ENCODE measurements at regions not wholly inside any gene's neighbourhood (a gene's known extent, or its start where the extent isn't known, plus 50 kb on each side); places are given as distances from the start of the nearest gene placed in this dataset.

GRCh38 chr2:38462121-38462661, 85.1 kb upstream of the ATL2 start:
- Histone ChIP-seq H3K27me3 (ENCODE audit: control insufficient read depth, low read length) (no peaks in the 10 kb centered on the region), H4K20me1 (ENCODE audit: control insufficient read depth, insufficient read depth, low read depth, low read length) (no peaks in the 10 kb centered on the region), H3K4me1 (ENCODE audit: control insufficient read depth, low read length) (peaks cover 6% of the 10 kb centered on the region), H3K79me2 (ENCODE audit: control insufficient read depth, low read length) (no peaks in the 10 kb centered on the region), H3K4me3 (ENCODE audit: low read length) (no peak overlapping the region), H3K9me3 (ENCODE audit: control insufficient read depth, insufficient read depth, low read length) (no peaks in the 10 kb centered on the region), H3F3A (ENCODE audit: control insufficient read depth, insufficient read depth) (no peaks in the 10 kb centered on the region), H3K9me2 (replicated peaks; ENCODE audit: control insufficient read depth, low read length) (no peaks in the 10 kb centered on the region), H3K36me3 (ENCODE audit: control insufficient read depth, low read length) (no peaks in the 10 kb centered on the region), H3K4me2 (ENCODE audit: low read length) (no peak overlapping the region), H3K27ac (ENCODE audit: low read depth, low read length) (no peak overlapping the region)
- TF ChIP-seq EZH2phosphoT487 (IDR thresholded peaks at IDR 0.05; ENCODE audit: borderline replicate concordance, low read length) (no peak), CTCF (IDR thresholded peaks at IDR 0.05; ENCODE audit: low read depth, low read length, poor library complexity, severe bottlenecking) (no peak)

GRCh38 chr2:38461470-38461869, 84.4 kb upstream of the ATL2 start:
- H3K27me3 ChIP-seq (ENCODE audit: control insufficient read depth, low read length): no peaks in the 10 kb centered on the region
- H3K4me1 ChIP-seq (ENCODE audit: control insufficient read depth, low read length): peaks cover 6% of the 10 kb centered on the region
- no peak overlapping the region for H3K27ac ChIP-seq (ENCODE audit: low read depth, low read length)
- H3K4me2 ChIP-seq (ENCODE audit: low read length): no peak overlapping the region
- no peaks in the 10 kb centered on the region for H3K79me2 ChIP-seq (ENCODE audit: control insufficient read depth, low read length)
- no peaks in the 10 kb centered on the region for H3F3A ChIP-seq (ENCODE audit: control insufficient read depth, insufficient read depth)
- H3K4me3 ChIP-seq (ENCODE audit: low read length): no peak overlapping the region
- no peak for TF ChIP-seq CTCF (IDR thresholded peaks at IDR 0.05; ENCODE audit: low read depth, low read length, poor library complexity, severe bottlenecking)
- TF ChIP-seq EZH2phosphoT487 (IDR thresholded peaks at IDR 0.05; ENCODE audit: borderline replicate concordance, low read length): no peak
- no peaks in the 10 kb centered on the region for H3K9me3 ChIP-seq (ENCODE audit: control insufficient read depth, insufficient read depth, low read length)
- H3K9me2 ChIP-seq (replicated peaks; ENCODE audit: control insufficient read depth, low read length): no peaks in the 10 kb centered on the region
- H3K36me3 ChIP-seq (ENCODE audit: control insufficient read depth, low read length): no peaks in the 10 kb centered on the region
- H4K20me1 ChIP-seq (ENCODE audit: control insufficient read depth, insufficient read depth, low read depth, low read length): no peaks in the 10 kb centered on the region

GRCh38 chr2:38460313-38460712, 83.2 kb upstream of the ATL2 start:
- Histone ChIP-seq H3K4me3 (ENCODE audit: low read length) (no peak overlapping the region), H3F3A (ENCODE audit: control insufficient read depth, insufficient read depth) (no peaks in the 10 kb centered on the region), H3K36me3 (ENCODE audit: control insufficient read depth, low read length) (no peaks in the 10 kb centered on the region), H3K27me3 (ENCODE audit: control insufficient read depth, low read length) (no peaks in the 10 kb centered on the region), H3K4me1 (ENCODE audit: control insufficient read depth, low read length) (peaks cover 1% of the 10 kb centered on the region), H3K4me2 (ENCODE audit: low read length) (no peak overlapping the region), H3K79me2 (ENCODE audit: control insufficient read depth, low read length) (no peaks in the 10 kb centered on the region), H3K9me3 (ENCODE audit: control insufficient read depth, insufficient read depth, low read length) (no peaks in the 10 kb centered on the region), H3K27ac (ENCODE audit: low read depth, low read length) (no peak overlapping the region), H3K9me2 (replicated peaks; ENCODE audit: control insufficient read depth, low read length) (no peaks in the 10 kb centered on the region), H4K20me1 (ENCODE audit: control insufficient read depth, insufficient read depth, low read depth, low read length) (no peaks in the 10 kb centered on the region)
- TF ChIP-seq CTCF (IDR thresholded peaks at IDR 0.05; ENCODE audit: low read depth, low read length, poor library complexity, severe bottlenecking) (no peak), EZH2phosphoT487 (IDR thresholded peaks at IDR 0.05; ENCODE audit: borderline replicate concordance, low read length) (no peak)
